Kidney capillary endothelial cell (primary cell): ENCODE measurements at regions not wholly inside any gene's neighbourhood (a gene's known extent, or its start where the extent isn't known, plus 50 kb on each side); places are given as distances from the start of the nearest gene placed in this dataset.

Experiments
- DNase-seq: peaks from one replicate; pipeline ENCODE4 v3.0.0-alpha.2; 2018; ENCODE audit warnings: low spot score

DNA sequence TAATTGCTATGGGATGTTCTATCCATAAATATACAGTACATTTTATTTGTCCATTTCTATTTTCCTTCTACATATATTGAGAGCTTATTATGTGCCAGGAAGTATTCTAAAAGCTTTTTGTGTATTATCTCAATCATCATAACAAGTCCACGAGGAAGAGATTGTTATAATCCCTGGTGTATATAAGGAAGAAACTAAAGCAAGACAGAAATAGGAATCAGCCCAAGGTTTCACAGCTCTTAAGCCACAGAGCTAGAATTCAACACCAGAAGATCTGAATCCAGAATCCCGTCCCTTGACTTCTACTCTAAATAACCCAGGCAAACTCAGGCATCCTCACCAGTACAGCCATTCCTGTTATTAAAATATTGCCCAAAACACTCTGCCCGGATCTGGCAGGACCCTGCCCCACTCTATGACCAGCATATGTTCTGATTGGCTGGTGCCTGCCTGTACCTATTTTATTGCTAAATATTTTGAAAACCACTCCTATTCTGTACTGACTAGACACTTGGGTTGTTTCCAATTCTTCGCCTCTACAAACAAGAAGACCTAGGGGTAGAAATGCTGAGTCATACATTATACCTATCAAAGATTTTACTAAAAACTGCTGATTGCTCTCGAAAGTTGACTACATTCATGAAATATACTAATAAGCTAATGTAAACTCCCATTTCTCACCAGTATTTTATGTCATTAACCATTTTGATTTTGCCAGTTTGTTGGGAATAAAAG lies 297.4 kb downstream of the ENC1 start:
- DNase-seq = no peak

DNA sequence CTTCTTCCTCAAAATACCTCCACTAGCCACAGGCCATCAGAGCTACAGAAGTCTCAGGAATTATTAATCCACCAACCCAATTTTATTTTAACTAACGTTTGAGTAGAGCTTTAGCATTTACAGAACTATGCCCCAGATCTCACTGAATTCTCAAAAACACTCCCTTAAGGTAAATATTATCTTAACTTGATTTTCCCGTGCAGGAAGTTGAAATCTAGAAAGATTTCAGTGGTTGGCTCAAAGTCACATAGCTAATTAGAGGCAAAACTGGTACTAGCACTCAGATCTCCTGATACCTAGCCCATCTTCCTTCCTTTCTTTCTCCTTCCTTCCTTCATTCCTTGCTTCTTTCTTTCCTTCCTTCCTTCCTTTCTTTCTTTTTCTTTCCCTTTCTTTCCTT lies 298.3 kb downstream of the ENC1 start:
- DNase-seq = no peak

DNA sequence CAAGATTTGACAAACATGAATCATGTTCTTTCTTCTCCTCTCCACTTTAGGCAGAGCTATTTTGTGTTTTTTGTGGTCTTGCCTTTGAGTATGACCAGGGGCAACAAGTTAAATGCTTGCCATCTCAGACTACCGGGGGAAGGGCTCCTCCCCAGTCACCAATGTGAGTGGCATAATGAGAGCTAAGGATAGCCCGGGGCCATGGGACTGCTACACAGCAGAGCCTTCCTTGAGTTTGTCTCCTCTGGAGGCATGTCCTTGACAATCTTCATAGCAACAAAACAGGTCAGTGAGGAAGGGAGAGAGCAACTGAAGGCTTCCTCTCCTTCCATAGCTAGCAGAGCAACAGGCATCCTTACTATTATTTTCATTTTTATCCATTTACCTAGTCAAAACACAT lies 299.3 kb downstream of the ENC1 start:
- DNase-seq = no peak

DNA sequence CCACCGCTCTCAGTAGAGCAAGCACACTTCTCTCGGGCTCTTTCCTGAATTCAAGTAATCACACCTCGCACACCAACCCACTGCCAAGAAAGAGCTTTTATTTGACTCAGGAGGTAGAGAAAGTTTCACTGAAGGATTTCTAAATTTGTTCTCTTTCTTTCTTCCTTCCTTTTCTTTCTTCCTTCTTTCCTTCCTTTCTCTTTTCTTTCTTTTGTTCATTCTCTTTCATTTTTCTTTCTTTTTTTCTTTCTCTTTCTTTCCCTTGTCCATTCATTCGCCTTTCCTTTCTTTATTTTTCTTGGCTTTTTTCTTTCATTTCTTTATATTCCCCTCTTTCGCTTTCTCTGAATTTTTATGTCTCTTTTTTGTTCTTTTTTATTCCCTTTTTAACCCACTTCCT lies 300.1 kb downstream of the ENC1 start:
- no peak for DNase-seq

DNA sequence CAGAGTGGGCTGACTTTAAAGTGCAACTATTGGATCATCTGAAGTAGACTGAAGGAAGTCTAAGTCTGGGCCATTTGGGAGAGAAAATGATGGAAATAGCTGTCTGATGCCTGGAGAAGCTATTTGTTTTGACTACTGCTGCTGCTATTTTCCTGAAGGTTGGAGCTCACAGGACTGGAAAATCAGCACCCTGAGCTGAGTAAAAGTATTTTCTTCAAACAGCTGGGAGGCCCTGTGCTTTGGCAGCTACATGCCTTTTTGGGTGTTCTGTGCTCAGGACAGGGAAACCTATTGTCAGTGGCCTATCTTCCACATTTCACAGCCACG lies 302.6 kb downstream of the ENC1 start:
- DNase-seq = no peak

DNA sequence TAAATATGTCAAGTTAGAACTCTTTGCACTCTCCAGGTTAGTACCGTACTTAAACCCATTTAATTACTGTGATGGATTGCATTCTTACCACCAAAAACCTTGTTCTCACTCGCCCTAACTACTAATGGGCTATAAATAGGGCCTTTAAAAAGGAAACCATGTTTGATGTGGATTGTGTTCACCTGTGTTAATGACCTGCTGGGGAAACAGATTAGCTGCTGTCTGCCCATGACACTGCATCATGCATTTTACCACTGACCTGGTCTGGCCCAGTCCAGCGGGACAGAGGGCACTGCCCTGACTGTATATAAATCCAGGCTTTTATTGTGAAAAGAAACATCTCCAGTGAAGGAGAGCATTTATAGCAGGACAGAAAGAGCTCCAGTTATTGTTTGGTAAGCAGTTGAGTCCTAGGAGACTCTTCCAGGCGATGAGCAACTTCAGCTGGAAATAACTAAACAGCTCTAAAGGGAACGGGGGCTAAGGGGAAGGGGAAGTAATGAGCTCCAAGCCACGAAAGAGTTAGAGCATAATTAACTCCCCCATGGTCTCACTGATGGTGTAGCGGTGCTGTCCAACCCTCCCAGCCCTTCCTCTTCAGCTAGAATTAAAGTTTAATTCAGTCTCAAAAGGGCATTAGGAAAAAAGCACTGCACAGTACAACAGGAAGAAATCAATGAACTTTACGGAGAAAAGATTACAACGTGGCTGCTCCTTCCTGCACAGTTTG lies 303.1 kb downstream of the ENC1 start:
- no peak for DNase-seq

DNA sequence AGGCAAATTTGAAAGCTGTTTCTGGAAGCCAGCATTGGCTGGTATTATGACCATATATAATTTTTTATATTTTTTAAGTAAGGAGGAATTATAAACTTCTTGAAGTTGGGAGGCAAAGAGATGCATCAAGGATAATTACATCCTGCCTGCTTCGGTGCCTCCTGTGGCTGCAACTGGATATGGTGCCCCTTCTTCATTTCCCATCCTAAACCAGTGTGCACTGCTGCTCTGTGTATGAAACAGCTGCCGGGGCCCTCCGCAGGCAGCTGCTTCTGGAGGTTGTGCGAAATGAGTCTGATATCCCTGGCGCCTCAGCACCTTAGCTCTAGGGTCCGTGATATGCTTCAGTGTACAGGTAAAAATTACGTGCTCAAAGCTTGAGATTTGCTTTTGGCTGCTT lies 304.2 kb downstream of the ENC1 start:
- DNase-seq = no peak

DNA sequence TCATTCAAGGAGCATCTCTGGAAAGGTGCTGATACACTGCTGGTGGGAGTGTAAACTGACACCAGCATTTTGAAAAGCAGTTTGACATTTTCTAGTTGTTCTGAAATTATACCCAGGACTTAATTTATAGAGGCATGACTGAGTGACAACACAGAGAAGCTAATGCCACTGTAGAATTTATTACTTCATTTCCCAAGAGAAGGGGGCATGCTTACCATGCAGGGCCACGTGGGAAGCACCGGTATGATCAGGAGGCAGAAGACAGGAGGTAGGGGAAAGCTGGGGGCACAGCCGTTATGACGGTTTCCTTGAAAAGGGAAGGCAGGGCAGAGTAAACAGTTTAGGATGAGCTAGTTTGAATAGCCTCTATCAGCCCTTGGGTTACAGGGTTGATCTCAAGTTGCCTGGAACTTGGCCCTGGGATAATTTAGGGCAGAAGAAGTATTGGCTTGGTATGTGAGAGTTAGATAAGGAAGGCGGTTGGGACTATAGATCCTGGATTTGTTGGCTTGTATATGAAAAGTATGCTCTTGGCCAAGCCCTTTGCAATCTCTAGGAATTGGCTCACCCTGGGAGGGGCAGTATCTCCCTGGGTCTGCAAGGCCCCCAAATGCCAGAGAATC lies 305.7 kb downstream of the ENC1 start:
- DNase-seq = no peak

DNA sequence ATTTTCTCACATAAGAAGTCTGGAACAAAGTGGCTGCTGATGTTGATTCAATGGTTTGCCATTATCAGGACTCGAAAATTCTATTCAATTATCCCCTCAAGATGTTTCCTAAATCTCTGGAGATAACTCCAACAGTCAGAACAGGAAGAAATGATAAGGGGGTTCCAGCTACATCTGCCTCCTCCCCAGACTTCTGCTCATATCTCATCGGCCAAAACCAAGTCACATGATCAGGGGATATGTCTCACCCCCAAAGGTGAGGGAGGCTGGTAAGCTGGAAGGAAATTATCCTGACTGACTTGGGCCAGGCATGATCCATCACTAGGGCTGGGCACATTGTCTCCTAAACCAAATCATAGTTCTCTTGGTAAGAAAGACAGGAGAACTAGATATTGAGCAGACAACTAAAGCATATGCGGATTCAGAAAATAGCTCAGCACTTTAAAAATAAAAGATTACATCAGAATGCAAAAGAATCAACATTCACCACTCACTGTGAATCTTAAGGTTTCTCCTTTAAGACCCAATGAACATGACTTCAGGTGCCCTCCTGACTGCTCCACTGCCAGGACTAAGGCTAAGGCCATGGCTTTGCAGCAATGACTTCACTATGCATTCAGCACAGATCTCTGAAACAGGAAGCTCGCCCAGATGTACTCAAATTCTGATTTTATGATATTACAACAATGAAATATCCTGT lies 306.3 kb downstream of the ENC1 start:
- no peak for DNase-seq

DNA sequence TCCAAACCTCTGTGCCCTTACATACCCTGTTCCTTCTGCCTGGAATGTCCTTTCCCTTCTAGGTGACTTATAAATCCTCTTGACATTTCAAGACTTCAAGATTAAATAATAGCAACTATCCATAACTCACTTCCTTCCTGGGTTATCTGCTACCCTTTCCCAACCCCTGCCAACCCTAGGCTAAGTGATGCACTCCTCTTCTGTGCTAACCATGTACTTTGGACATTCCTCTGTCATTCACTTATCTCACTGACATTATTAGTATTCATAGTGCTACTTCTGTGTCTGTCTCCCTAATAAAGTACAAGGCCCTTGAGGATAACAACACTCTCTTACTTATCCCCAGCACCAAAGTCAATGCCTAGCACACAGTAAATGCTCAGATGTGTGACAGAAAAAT lies 307.1 kb downstream of the ENC1 start:
- no peak for DNase-seq

DNA sequence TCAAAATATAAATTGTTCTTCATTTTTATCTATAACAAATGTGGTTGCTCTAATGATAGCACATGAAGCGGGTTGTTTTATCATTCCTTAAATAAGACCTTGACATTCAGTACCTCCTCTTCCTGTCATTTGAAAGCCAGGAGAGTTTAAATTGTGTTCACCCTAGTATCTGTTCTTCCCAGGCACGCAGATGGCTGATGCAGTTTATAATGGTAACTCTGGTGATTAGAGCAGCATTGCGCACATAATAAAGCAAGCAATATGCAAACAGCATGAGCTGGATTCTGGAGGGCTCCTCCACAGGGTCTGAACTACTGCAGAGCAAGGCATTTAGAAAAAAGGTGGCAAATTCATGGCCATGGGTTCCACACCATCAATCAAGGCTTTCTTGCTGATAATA lies 307.8 kb downstream of the ENC1 start:
- no peak for DNase-seq

DNA sequence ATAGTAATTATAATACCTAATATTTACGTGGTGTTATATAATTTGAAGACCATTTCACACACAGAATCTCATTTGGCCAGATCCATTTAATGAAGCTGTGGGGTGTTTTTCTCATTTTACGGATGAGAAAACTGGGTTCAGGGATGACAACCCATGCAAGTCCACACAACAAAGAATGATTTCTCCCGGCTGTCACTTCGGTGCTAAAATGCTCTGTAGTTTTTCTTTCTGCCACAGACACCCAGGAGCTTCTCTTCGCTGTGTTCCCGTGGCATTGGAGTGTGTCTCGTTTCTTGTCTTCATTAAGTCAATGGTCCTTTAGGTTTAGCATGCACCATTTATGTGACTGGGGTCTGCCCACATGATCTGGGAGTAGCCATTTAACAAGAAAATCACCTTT lies 308.5 kb downstream of the ENC1 start:
- no peak for DNase-seq

DNA sequence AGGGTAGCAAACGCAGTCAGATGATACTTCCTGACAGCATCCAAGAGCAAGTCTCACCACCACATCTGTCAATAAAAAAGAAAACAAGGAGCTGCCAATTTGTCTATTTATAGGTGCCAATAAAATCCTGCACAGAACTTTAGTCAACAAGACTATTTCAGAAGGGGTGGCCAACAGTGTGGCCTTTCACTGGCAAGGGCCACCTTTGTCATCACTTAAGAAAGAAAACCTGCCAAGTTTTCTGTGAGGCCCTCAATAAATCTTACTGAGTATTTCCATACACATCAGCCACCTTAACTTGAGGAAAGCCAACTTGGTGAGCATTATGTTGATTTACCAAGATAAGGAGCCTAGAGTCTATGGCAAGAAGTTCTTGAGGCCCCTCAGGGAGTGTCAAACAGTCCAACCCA lies 312.3 kb downstream of the ENC1 start:
- no peak for DNase-seq

DNA sequence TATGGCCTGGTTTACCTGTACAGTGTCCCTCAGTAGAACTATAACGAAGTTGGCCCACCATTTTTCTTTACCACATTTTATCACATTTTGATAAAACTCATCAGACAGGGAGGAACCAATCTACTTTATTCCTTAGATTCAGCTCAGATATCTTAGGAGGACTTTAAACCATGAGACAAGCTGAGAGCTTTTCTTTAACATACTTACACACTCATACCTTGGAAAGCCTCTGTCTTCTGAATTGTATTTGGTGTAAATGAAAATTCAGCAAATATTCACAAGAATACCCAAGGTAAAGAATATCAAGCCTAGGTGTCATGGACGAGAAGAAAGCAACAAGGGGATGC lies 313.2 kb downstream of the ENC1 start:
- no peak for DNase-seq

DNA sequence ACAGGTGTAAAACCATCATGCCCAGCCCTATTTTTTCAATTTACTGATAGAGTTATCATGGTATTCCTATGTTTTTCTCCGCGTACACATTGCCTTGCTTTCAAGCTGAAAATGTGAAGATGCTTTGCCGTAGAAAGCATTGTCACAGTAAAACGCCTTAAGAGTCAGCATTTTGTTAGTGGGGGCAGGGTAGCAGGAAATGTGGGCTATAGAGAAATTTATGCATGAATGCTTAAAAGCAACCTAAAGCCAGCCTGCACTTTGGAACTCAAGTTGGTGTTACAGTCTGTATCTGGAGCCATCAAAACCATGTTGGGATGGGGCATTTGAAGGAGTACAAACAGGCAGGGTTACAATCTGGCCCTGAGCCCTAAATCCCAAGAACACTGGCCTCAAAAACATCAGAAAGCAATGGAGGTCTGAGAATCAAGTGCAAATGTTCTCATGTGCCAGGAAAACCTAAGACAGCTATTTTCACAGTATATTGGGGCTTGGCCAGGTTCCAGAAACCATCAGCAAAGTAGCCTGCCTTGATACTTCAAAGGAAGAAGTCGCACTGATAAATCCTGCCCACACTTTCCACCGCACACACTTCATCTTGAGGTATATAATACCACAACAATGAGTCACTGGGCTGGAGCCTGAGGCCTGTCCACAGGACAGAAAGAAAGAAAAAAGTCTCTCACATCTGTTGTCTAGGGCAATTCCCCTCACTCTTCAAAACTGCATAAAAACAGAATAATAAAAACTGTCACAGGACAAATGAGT lies 313.8 kb downstream of the ENC1 start:
- DNase-seq = peak; percentile 83

DNA sequence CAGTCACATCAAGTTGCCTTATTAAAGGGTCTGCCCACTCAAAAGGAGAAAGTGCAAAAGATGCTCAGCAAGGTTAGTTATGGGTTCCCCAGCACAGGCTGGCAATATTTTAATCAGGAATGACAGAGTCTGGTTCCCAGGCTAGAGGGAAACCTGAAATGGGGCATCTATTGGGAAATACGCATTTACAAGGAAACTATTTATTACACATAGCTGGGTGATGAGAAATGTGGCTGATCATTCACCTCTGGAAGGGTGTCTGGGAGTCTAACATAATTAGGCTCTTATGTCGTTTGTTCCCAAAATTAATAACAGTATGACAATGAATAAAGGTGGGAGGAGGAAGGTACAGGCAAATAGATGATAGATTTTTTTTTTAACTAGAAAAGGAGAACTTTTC lies 314.7 kb downstream of the ENC1 start:
- no peak for DNase-seq

DNA sequence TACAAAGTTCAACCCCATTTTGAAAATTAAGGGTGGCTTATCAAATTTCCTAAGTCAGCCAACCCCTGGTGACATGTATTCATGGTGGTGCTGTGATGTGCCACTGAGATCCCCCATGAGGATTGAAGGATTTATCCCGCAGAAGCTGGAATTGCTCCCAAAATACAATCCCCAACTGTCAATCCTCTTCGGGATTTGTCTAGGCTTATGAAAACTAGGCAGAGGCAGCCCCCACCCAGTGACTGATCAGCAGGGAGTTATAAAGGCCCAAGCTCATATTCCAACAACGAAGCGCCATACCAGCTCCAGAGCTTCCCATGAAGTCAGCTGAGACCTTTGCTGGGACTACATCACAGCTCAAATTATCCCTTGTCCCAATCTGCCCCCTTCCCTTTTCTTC lies 316.0 kb downstream of the ENC1 start:
- DNase-seq = no peak

DNA sequence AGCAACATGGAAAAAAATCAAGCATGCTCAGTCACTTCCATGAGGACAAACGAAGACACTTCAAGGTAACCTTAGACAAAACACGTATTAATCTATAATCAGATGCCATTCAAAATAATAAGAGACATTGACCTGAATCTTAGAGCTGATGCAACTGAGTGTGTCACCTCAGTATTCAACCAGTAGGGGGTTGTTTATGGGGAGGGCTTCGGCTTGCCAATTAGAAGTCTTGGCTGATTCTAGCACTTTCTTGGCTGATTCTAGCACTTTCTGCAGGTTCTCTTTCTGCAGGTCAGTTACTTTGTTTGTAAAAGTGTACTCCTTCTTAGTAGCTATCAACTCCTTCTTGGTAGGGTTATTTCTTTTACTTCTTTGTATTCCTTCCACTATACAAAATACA lies 317.6 kb downstream of the ENC1 start:
- DNase-seq = no peak

DNA sequence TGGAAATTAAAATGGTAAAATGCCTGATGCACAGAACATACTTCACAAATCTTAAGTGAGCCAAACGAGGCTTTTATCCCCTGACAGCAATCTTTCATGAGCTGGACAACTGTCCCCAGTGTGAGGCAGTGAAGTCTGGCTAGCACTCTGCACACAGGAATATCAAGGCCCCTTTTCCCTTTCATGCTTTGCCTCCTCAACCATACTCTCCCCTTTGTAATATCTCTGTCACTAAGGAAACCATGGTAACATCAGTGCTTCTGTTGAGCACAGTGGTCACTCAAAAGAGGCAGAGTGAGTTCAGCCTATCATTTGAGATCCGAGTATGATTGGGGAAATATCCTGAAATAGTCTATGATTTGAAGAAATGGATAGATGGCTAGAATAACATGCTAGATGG lies 318.3 kb downstream of the ENC1 start:
- DNase-seq = no peak

DNA sequence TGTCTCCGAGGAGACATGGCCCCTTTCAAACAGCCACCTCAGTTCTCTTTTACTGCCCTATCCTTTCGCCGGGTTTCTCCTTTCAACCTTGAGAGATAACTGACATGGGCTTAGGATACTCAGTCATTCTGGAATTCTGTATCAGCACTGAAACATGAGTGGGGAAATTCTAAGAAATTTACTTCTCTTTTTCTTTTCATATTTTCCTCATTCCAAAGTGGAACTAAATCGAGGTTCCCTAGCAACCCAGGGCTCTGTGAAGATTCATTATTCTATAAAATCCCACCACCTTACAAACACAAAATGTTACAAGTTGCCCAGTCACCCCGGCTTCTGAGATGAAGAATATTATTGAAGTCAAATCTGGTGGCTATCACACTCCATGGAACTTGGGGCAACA lies 319.2 kb downstream of the ENC1 start:
- no peak for DNase-seq

DNA sequence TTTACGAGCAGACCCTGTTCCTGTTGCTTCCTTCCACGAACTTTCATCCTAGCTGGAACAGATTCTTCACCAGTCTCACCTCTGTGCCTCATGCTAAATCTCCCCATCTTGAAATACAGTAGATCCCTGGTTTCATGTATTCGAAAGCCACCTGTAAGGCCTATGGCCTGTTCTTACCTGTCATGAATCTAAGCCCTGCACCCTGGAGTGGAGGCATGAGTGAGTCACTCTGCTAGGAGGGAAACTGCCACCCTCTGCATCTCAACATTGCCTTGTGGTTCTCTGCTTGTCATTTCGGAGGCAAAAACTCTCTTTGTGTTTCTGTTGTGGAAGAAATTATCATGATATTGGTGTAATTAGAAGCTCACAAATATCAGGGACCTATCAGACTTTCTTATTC lies 320.0 kb downstream of the ENC1 start:
- DNase-seq = no peak

DNA sequence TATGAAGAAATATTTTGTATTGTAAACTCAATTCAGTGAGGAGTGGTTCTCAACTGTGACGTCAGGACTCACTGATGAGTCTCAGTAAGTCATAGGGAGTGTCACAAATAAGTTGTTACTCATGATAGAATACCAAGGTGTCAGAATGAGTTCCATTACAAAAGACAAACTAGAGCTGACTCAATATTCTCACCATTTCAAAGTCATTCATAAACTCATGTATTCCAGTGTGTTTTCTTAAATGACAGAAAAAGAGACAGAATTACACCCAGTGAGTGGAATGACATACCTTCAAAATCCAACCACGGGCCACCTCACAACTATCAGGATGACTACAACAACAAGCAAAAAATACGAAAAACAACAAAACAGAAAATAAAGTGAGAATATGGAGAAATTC lies 321.5 kb downstream of the ENC1 start:
- no peak for DNase-seq
